DND-41 (cell line): ENCODE measurements at regions not wholly inside any gene's neighbourhood (a gene's known extent, or its start where the extent isn't known, plus 50 kb on each side); places are given as distances from the start of the nearest gene placed in this dataset.

Source experiments
- CTCF ChIP-seq: IDR thresholded peaks from 2 replicates; pipeline ENCODE4 v1.5.1; 2012; ENCODE audit warnings: borderline replicate concordance, low read length, moderate library complexity, mild to moderate bottlenecking; ENCODE audit not compliant: poor library complexity, severe bottlenecking; ENCODE audit errors: extremely low read depth
- EZH2 ChIP-seq: IDR thresholded peaks from 3 replicates; pipeline ENCODE4 v1.6.1; 2012; ENCODE audit warnings: borderline replicate concordance, low read depth, mild to moderate bottlenecking, moderate library complexity, low read length, inconsistent platforms; ENCODE audit not compliant: severe bottlenecking

GRCh38 chr14:97851428-97851995, 1054.3 kb downstream of the VRK1 start:
- TF ChIP-seq CTCF, result no peak
- TF ChIP-seq EZH2, result no peak
